ENCODE measurements at regions not wholly inside any gene's neighbourhood (a gene's known extent, or its start where the extent isn't known, plus 50 kb on each side); places are given as distances from the start of the nearest gene placed in this dataset.
"Not testable (repeated sequence)": the region's sequence is repeated elsewhere in the genome, so short reads cannot be mapped to it uniquely, and the experiment has no call there.

- TF ChIP-seq CTCF (IDR thresholded peaks at IDR 0.05): no peak
Measured at GRCh38 chr4:155039162-155039561, 169.3 kb upstream of the NPY2R start.

GRCh38 chr4:155040031-155040430 lies 168.4 kb upstream of the NPY2R start:
- no peak for DNase-seq

More at GRCh38 chr4:155039162-155039561, 169.3 kb upstream of the NPY2R start:
- no peak for ATAC-seq
- H3K27ac ChIP-seq: no peak overlapping the region
- intact Hi-C loops (cut with DNase I): no loop called here
- H3K4me3 ChIP-seq: no peak overlapping the region
- no peaks in the 10 kb centered on the region for H3K27me3 ChIP-seq (ENCODE audit: low read depth)
- no peaks in the 10 kb centered on the region for H3K4me1 ChIP-seq
- DNase-seq: no peak
- no peaks in the 10 kb centered on the region for H3K9me3 ChIP-seq
- H3K36me3 ChIP-seq: no peaks in the 10 kb centered on the region

GRCh38 chr4:155042014-155042413 lies 166.4 kb upstream of the NPY2R start:
- Histone ChIP-seq H3K27me3 (ENCODE audit: low read depth) (no peaks in the 10 kb centered on the region), H3K4me3 (no peak overlapping the region), H3K4me1 (no peaks in the 10 kb centered on the region), H3K9me3 (no peaks in the 10 kb centered on the region), H3K36me3 (no peaks in the 10 kb centered on the region), H3K27ac (no peak overlapping the region)
- TF ChIP-seq CTCF (IDR thresholded peaks at IDR 0.05): no peak
- DNase-seq (no peak), ATAC-seq (no peak)
- intact Hi-C loops (cut with DNase I): no loop called here

More at GRCh38 chr4:155040031-155040430, 168.4 kb upstream of the NPY2R start:
- no peak overlapping the region for H3K27ac ChIP-seq
- no peak overlapping the region for H3K4me3 ChIP-seq
- intact Hi-C loops (cut with DNase I): no loop called here
- TF ChIP-seq CTCF (IDR thresholded peaks at IDR 0.05): no peak
- no peaks in the 10 kb centered on the region for H3K4me1 ChIP-seq
- no peaks in the 10 kb centered on the region for H3K9me3 ChIP-seq
- no peaks in the 10 kb centered on the region for H3K27me3 ChIP-seq (ENCODE audit: low read depth)
- no peaks in the 10 kb centered on the region for H3K36me3 ChIP-seq
- ATAC-seq: no peak

- DNase-seq; H3K4me1 ChIP-seq; H3K9me3 ChIP-seq; H3K27me3 ChIP-seq (ENCODE audit: low read depth); intact Hi-C loops (cut with DNase I); H3K4me3 ChIP-seq; H3K36me3 ChIP-seq; H3K27ac ChIP-seq; ATAC-seq: not testable (repeated sequence)
Measured at GRCh38 chr4:155044251-155044650, 164.2 kb upstream of the NPY2R start.

- no peaks in the 10 kb centered on the region for H3K27me3 ChIP-seq (ENCODE audit: low read depth)
- H3K36me3 ChIP-seq: no peaks in the 10 kb centered on the region
- H3K27ac ChIP-seq: no peak overlapping the region
- H3K9me3 ChIP-seq: peaks cover 7% of the 10 kb centered on the region
- no peak for TF ChIP-seq CTCF (IDR thresholded peaks at IDR 0.05)
- no peaks in the 10 kb centered on the region for H3K4me1 ChIP-seq
- intact Hi-C loops (cut with DNase I): no loop called here
- no peak overlapping the region for H3K4me3 ChIP-seq
- ATAC-seq: no peak
- no peak for DNase-seq
Measured at GRCh38 chr4:155047755-155048154, 160.7 kb upstream of the NPY2R start.

GRCh38 chr4:155054042-155054441 lies 154.4 kb upstream of the NPY2R start:
- H3K4me1 ChIP-seq; H3K9me3 ChIP-seq; H3K36me3 ChIP-seq; DNase-seq; H3K4me3 ChIP-seq; H3K27ac ChIP-seq; H3K27me3 ChIP-seq (ENCODE audit: low read depth); intact Hi-C loops (cut with DNase I); ATAC-seq: not testable (repeated sequence)

GRCh38 chr4:155060419-155060818 lies 148.0 kb upstream of the NPY2R start:
- TF ChIP-seq CTCF (IDR thresholded peaks at IDR 0.05): no peak
- no peaks in the 10 kb centered on the region for H3K9me3 ChIP-seq
- H3K4me1 ChIP-seq: no peaks in the 10 kb centered on the region
- no peak for DNase-seq
- intact Hi-C loops (cut with DNase I): no loop called here
- no peak overlapping the region for H3K27ac ChIP-seq
- H3K4me3 ChIP-seq: no peak overlapping the region
- ATAC-seq: no peak
- no peaks in the 10 kb centered on the region for H3K36me3 ChIP-seq
- H3K27me3 ChIP-seq (ENCODE audit: low read depth): no peaks in the 10 kb centered on the region
